ENCODE measurements at regions not wholly inside any gene's neighbourhood (a gene's known extent, or its start where the extent isn't known, plus 50 kb on each side); places are given as distances from the start of the nearest gene placed in this dataset.
"Not testable (repeated sequence)": the region's sequence is repeated elsewhere in the genome, so short reads cannot be mapped to it uniquely, and the experiment has no call there.

- no peak for DNase-seq
These were observed 900.9 kb downstream of the FLRT2 start for GRCh38 chr14:86430853-86431252.

GRCh38 chr14:86423214-86423613, 893.3 kb downstream of the FLRT2 start:
- no peak for DNase-seq

- DNase-seq = no peak
These were observed 890.2 kb downstream of the FLRT2 start for GRCh38 chr14:86420131-86420530.

GRCh38 chr14:86414146-86414545, 884.2 kb downstream of the FLRT2 start:
- no peak for DNase-seq

DNA sequence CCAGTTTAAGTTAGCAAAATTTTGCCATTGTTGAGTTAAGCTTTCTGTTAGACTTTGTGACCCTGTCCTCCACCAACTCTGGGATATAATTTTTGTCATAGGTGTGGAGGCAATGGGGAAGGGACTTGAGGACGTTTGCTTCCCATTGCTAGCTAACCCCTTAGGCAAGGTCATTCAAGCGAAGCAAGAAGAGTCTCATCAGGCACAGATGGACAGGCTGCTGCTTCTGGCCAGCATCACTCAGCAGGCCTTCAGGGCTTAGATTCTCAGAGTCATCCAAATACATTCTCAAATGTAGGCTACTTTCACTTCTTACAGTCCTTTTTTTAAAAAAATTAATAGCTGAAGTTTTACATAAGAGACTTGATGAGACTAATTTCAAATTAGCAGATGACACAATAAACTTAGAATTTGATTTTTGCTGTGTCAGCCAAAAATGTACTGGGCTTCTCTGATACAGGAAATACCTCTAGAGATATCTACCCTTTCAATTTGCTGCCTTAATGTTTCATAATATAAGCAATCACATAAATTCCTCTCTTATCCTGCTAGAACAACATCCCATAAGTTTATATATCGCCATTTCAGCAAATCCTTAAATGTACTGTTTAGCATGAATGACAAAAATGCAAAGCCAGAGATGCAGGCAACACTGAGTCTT, 875.2 kb downstream of the FLRT2 start:
- no peak for DNase-seq

GRCh38 chr14:86404425-86404824, 874.5 kb downstream of the FLRT2 start:
- no peak for DNase-seq

GRCh38 chr14:86402545-86402944, 872.6 kb downstream of the FLRT2 start:
- no peak for DNase-seq

- no peak for DNase-seq
These were observed 861.1 kb downstream of the FLRT2 start for GRCh38 chr14:86391085-86391484.

- DNase-seq = no peak
These were observed 858.3 kb downstream of the FLRT2 start for GRCh38 chr14:86388216-86388615.

DNA sequence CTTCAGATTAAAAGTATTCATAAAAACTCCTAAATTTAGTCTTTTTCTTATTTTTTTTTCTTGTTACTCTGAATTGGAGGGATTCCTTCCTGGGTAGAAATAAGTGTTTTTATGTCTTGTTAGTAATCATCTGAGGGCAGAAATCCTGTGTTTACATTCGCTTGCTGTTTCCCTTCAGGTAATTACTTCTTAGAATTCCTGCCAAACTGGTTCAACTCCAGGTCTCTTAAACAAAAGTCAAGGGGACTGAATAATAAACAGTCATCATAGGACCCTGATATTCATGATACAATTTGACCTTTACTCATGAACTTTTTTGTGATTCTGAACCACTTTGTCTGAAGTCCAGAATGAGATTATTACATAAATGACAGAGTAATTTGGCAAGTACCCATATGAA, 843.9 kb downstream of the FLRT2 start:
- DNase-seq = no peak

DNA sequence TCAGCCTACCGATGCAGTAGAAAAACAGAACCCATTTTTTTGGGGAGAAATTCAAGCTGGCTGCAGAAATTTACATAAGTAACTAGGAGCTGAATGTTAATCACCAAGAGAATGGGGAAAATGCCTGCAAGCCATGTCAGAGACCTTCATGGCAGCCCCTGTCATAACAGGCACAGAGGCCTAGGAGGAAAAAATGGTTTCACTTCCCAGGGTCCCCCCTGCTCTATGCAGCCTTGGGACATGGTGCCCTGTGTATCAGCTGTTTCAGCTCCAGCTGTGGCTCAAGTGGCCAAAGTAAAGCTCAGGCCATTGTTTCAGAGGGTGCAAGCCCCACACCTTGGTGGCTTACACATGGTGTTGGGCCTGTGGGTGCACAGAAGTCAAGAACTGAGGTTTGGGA, 842.5 kb downstream of the FLRT2 start:
- no peak for DNase-seq

GRCh38 chr14:86364634-86365033, 834.7 kb downstream of the FLRT2 start:
- DNase-seq = no peak

GRCh38 chr14:86363576-86363975, 833.6 kb downstream of the FLRT2 start:
- DNase-seq = no peak

DNA sequence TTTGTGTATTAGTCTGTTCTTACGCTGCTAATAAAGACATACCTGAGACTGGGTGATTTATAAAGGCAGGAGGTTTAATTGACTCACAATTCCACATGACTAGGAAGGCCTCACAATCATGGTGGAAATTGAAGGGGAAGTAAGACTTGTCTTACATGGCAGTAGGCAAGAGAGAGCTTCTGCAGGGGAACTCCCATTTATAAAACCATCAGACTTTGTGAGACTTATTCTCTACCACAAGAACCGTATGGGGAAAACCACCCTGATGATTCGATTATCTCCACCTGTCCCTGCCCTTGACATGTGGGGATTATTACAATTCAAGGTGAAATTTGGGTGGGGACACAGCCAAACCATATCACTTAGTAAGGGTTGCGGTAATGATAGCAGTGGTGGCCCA, 833.1 kb downstream of the FLRT2 start:
- no peak for DNase-seq

GRCh38 chr14:86357876-86358275, 827.9 kb downstream of the FLRT2 start:
- DNase-seq = no peak

DNA sequence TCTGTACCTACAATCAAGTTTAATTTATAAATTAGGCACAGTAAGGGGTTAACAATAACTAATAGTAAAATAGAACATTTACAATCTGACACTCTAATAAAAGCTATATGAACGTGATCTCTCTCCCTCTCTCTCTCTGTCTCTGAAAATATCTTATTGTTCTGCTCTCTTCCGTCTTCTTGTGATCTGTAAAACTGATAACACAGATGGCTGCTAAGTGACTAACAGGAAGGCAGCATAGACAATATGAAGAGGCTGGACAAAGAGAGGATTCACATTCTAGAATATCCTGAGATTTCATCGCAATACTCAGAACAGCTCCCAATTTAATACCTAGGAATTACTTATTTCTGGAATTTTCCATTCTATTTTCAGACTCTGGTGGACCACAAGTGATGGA, 827.2 kb downstream of the FLRT2 start:
- DNase-seq = no peak

DNA sequence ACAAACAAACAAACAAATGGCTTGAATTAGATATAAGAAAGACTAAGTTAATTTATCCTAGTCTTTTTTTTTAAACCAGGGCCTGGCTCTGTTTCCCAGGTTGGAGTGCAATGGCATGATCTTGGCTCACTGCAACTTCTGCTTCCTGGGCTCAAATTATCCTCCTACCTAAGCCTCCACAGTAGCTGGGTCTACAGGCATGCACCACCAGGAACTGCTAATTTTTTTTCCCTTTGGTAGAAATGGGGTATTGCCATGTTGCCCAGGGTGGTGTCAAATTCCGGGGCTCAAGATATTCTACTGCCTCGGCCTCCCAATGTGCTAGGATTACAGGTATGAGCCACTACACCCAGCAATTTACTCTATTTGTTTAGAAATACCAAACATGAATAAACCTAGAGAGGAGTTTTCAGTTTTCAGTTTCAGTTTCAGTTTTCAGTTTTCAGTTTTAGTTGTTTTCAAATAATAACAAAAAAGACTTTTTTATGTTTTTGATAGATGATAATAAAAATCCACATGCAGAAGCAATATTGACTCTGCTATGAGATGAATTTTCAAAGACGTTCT, 817.0 kb downstream of the FLRT2 start:
- DNase-seq = no peak

DNA sequence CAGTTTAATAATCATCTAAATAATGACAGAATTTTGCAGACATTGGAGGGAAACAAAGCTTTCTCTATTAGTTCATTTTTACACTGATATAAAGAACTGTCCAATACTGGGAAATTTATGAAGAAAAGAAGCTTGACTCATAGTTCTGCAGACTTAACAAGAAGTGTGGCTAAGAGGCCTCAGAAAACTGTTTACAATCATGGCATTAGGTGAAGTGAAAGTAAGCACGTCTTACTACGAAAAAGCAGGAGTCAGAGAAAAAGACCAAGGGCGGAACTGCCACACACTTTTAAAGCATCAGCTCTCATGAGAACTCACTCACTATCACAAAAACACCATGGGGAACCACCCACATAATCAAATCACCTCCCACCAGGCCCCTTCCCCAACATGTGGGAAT, 804.4 kb downstream of the FLRT2 start:
- no peak for DNase-seq

GRCh38 chr14:86333493-86333892, 803.5 kb downstream of the FLRT2 start:
- DNase-seq = no peak

DNA sequence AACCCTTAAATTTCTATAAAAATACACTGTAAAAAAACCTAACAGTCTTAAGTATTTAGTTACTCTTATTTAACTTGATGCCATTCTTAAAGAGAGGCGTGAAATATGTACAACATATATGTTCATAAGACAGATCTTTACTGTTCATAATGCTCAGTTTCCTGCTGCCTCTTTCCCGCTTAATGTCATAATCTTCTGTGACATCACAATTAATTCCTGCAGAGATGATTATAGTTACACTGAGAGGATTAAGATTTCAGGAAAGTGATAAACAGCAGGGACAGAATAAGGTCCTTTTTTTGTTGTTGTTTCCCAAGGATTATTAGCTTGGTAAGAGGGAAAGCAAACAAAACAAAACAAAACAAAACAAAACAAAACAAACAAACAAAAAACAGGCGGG, 801.4 kb downstream of the FLRT2 start:
- DNase-seq = no peak

DNA sequence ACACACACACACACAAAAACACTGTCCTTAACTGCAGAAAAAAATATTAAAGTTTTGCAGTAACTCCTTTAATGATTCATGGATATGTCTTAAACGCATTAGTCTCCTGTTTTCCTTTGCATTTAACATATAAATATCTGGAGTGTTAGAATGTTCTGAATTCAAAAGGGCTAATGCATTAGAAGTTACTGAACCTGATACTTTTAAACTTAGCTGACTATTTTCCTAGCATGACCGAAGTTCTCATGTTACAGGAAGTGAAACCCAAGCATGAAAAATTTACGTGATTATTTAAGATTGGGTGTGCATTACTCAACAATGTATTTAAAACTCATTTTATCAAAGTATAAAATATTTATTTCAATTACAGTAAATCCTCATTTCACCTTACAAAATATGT, 791.2 kb downstream of the FLRT2 start:
- no peak for DNase-seq

- not testable (repeated sequence) for DNase-seq
These were observed 782.3 kb downstream of the FLRT2 start for GRCh38 chr14:86312154-86312665.

DNA sequence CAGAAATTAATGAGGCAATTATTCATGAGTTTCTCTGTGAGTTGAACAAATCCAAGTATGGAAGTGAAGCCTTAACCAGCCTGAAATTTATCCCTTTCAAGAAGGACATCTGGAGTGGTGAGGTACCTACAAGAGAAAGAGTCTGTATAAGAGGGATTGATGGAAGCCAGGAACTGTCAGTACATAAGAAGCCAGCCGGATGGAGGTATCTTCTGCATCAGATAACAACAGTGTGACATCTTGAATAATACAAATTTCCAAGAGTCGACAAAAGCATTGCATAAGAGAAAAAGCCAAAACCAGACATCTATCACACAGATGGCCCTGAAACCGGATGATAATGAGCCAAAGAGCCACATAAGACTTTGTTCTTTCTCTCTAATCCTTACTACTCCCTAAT, 781.2 kb downstream of the FLRT2 start:
- no peak for DNase-seq

DNA sequence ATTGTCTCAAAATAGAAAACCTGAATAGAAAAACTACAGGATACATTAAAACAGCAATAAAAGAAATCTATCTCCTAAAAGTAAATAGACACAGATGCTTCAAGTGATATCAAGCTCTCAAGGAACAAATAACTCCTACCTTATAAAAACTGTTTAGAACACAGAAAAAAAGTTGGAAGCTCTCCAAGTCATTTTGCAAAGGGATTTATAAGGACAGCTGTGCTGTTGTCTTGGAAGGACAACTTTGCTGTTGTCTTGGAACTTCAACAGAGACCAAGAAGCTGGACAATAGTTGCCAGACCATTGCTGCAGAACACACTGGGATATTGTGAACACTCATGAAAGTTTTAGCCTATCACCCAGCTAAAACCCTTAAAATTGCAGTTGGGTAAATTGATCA, 780.7 kb downstream of the FLRT2 start:
- no peak for DNase-seq

DNA sequence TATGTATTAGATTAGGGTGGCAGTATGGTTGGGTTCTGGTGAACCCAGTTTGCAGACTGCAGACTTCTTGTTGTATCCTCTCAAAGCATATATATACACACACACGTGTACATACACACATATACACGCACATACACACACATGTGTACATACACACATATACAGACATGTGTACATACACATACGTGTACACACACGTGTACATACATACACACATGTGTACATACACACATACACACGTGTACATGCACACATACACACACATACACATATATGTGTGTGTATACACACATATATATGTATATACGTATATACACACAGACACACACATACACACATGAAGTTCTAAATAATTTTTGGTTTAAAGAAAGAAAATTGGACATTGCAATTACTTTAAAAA, 780.2 kb downstream of the FLRT2 start:
- no peak for DNase-seq

Measured in activated T-cell treated with anti-CD3 and anti-CD28 coated beads, Interleukin-2, amount 50 U/mL, for 48 hours (primary cell).